SK-N-SH (cell line): ENCODE measurements at regions not wholly inside any gene's neighbourhood (a gene's known extent, or its start where the extent isn't known, plus 50 kb on each side); places are given as distances from the start of the nearest gene placed in this dataset.

Source experiments
- CTCF ChIA-PET: fragments of 300-600, 350-600 bp; formaldehyde crosslinking; extraction: SDS; loops from one replicate; lab custom pipeline; 2021; lab: Yijun Ruan, JAX
- POLR2A ChIA-PET: fragments of 350-600 bp; sonication (Branson Sonifier 250); formaldehyde crosslinking; extraction: SDS; loops from one replicate; lab custom pipeline; 2020; ENCODE audit warnings: antibody characterized with exemption, inconsistent platforms; lab: Yijun Ruan, JAX
- DNase-seq: peaks from one replicate; pipeline ENCODE4 v3.0.0; 2012
- H2AFZ ChIP-seq: fragments of 200-600 bp; sonication (generic); 2 replicates; pipeline ENCODE4 v1.8.1; 2016; ENCODE audit warnings: antibody characterized with exemption, mild to moderate bottlenecking, low read depth
- H3F3A ChIP-seq: fragments of 200-600 bp; sonication (generic); replicated peaks from 2 replicates; pipeline ENCODE3; 2016; ENCODE audit warnings: antibody characterized with exemption, mild to moderate bottlenecking; ENCODE audit not compliant: insufficient read depth
- H3K27ac ChIP-seq, 2 experiments: fragments of 200-500 bp in 1 of 2; fragments of 200-600 bp in 1 of 2; sonication (Bioruptor generic) in 1 of 2; sonication (generic), shearing (Covaris generic) in 1 of 2; 2 replicates each; pipeline versions ENCODE4 v1.5.1 to v1.6.1; 2014 to 2016; ENCODE audit warnings: low read depth in 2 of 2, inconsistent platforms in 1 of 2, low read length in 1 of 2, mild to moderate bottlenecking in 1 of 2, mixed read lengths in 1 of 2
- H3K27me3 ChIP-seq: fragments of 200-600 bp; sonication (generic), shearing (Covaris generic); 2 replicates; pipeline ENCODE4 v1.6.1; 2016; ENCODE audit warnings: mixed run types; ENCODE audit not compliant: insufficient read depth
- H3K36me3 ChIP-seq, 2 experiments: fragments of 200-500 bp in 1 of 2; fragments of 200-600 bp in 1 of 2; sonication (Bioruptor generic) in 1 of 2; sonication (generic) in 1 of 2; replicated peaks in 1 of 2; 2 replicates each; pipeline versions ENCODE3 to v1.5.1; 2014 to 2016; ENCODE audit warnings: low read length in 1 of 2, mild to moderate bottlenecking in 1 of 2; ENCODE audit not compliant: insufficient read depth in 2 of 2, control insufficient read depth in 1 of 2
- H3K4me1 ChIP-seq, 2 experiments: fragments of 200-500 bp in 1 of 2; fragments of 200-600 bp in 1 of 2; sonication (Bioruptor generic) in 1 of 2; sonication (generic), shearing (Covaris generic) in 1 of 2; 2 replicates each; pipeline versions ENCODE4 v1.5.1 to v1.6.1; 2014 to 2016; ENCODE audit warnings: low read depth in 1 of 2, low read length in 1 of 2, mixed run types in 1 of 2; ENCODE audit not compliant: insufficient read depth in 2 of 2, control insufficient read depth in 1 of 2
- H3K4me2 ChIP-seq: fragments of 200-600 bp; sonication (generic), shearing (Covaris generic); 2 replicates; pipeline ENCODE4 v1.6.1; 2017; ENCODE audit warnings: mixed run types
- H3K4me3 ChIP-seq, 2 experiments: fragments of 200-500 bp in 1 of 2; fragments of 200-600 bp in 1 of 2; sonication (Bioruptor generic) in 1 of 2; sonication (generic), shearing (Covaris generic) in 1 of 2; 2 replicates each; pipeline versions ENCODE4 v1.5.1 to v1.8.1; 2014 to 2016; ENCODE audit warnings: low read depth in 2 of 2, inconsistent platforms in 1 of 2, low read length in 1 of 2, mild to moderate bottlenecking in 1 of 2, mixed read lengths in 1 of 2, moderate library complexity in 1 of 2
- H3K79me2 ChIP-seq: fragments of 200-600 bp; sonication (generic); 2 replicates; pipeline ENCODE4 v1.8.1; 2017; ENCODE audit warnings: mild to moderate bottlenecking; ENCODE audit not compliant: insufficient read depth
- H3K9ac ChIP-seq: fragments of 200-600 bp; sonication (generic); 2 replicates; pipeline ENCODE4 v1.6.1; 2017; ENCODE audit warnings: mixed run types
- H3K9me2 ChIP-seq: fragments of 200-600 bp; sonication (generic); 2 replicates; pipeline ENCODE4 v1.6.1; 2017; ENCODE audit warnings: mixed run types
- H3K9me3 ChIP-seq: fragments of 200-600 bp; sonication (generic); 2 replicates; pipeline ENCODE4 v1.6.1; 2017; ENCODE audit warnings: mixed run types, mild to moderate bottlenecking, moderate library complexity
- H4K20me1 ChIP-seq: fragments of 200-600 bp; sonication (generic); 2 replicates; pipeline ENCODE4 v1.6.1; 2017; ENCODE audit warnings: mild to moderate bottlenecking, mixed run types; ENCODE audit not compliant: insufficient read depth
- CHD2 ChIP-seq: fragments of 150-350 bp; IDR thresholded peaks from 2 replicates; pipeline ENCODE4 v1.6.1; 2018; ENCODE audit warnings: low read length; ENCODE audit not compliant: partially characterized antibody
- CTCF ChIP-seq: fragments of 200-600 bp; sonication (generic); IDR thresholded peaks from 2 replicates; pipeline ENCODE4 v1.6.1; 2017; ENCODE audit warnings: antibody characterized with exemption, mild to moderate bottlenecking, moderate library complexity
- EP300 ChIP-seq, 2 experiments: IDR thresholded peaks; 2 replicates each; pipeline versions ENCODE4 v1.4.0 to v1.6.1; 2012; ENCODE audit warnings: borderline replicate concordance in 1 of 2, low read depth in 1 of 2, low read length in 1 of 2
- FOSL2 ChIP-seq: IDR thresholded peaks from 2 replicates; pipeline ENCODE4 v1.4.0; 2012; ENCODE audit warnings: low read depth, mild to moderate bottlenecking, moderate library complexity, borderline replicate concordance
- FOXJ3 ChIP-seq: sonication (generic); formaldehyde crosslinking; IDR thresholded peaks from 2 replicates; pipeline ENCODE4 v1.5.1; 2020; ENCODE audit warnings: mild to moderate bottlenecking, missing genetic modification reagents
- FOXM1 ChIP-seq: IDR thresholded peaks from 2 replicates; pipeline ENCODE4 v1.4.0; 2012; ENCODE audit warnings: low read depth, mild to moderate bottlenecking
- POLR2AphosphoS5 ChIP-seq: IDR thresholded peaks from 2 replicates; pipeline ENCODE4 v1.6.1; 2012; ENCODE audit warnings: low read depth, low read length
- RAD21 ChIP-seq: IDR thresholded peaks from 2 replicates; pipeline ENCODE4 v1.6.1; 2012; ENCODE audit warnings: mild to moderate bottlenecking, low read length
- RXRA ChIP-seq: IDR thresholded peaks from 2 replicates; pipeline ENCODE4 v1.4.0; 2012; ENCODE audit warnings: low read depth, mild to moderate bottlenecking, borderline replicate concordance
- SMC3 ChIP-seq: IDR thresholded peaks from 2 replicates; pipeline ENCODE4 v1.6.1; 2012; ENCODE audit warnings: low read depth, low read length, improper control_type of control experiment
- TEAD4 ChIP-seq: IDR thresholded peaks from 2 replicates; pipeline ENCODE4 v1.4.0; 2012; ENCODE audit warnings: mild to moderate bottlenecking, borderline replicate concordance; ENCODE audit not compliant: insufficient read depth
- USF2 ChIP-seq: fragments of 150-350 bp; IDR thresholded peaks from 2 replicates; pipeline ENCODE4 v1.6.1; 2017; ENCODE audit warnings: antibody characterized with exemption, low read length, low read depth, borderline replicate concordance
- WGBS: methylation state at CpG from one replicate; pipeline ENCODE4 v1.1.6; 2017; ENCODE audit warnings: low lambda C conversion rate; 5-methylcytosine and 5-hydroxymethylcytosine counted together
- TF ChIP-seq, protein P1 (sequence below): IDR thresholded peaks from 2 replicates; pipeline ENCODE4; 2012

- ChIA-PET CTCF (no interaction called here), POLR2A (no interaction called here)
- Histone ChIP-seq H3K4me2 (no peak overlapping the region), H2AFZ (no peak overlapping the region), H3K9me3 (no peaks in the 10 kb centered on the region), H3K27ac (no peak overlapping the region), H3K79me2 (no peaks in the 10 kb centered on the region), H3K9me2 (0 out of 2 replicates have a peak, but pooled peaks cover 3% of the 10 kb centered on the region), H3K9ac (no peak overlapping the region), H3K4me1 (no peaks in the 10 kb centered on the region), H3K36me3 (no peaks in the 10 kb centered on the region), H3F3A (no peaks in the 10 kb centered on the region), H3K4me3 (no peak overlapping the region), H3K27me3 (no peaks in the 10 kb centered on the region), H4K20me1 (no peaks in the 10 kb centered on the region)
- 27% methylated on average over 17 of the region's 19 CpGs for WGBS
- TF ChIP-seq RAD21 (no peak), TEAD4 (no peak), USF2 (no peak), FOSL2 (no peak), SMC3 (no peak), FOXM1 (no peak), CTCF (no peak), EP300 (IDR thresholded peaks at IDR 0.05; ENCODE audit: borderline replicate concordance in 1 of 2, low read depth in 1 of 2, low read length in 1 of 2) (no peak), RXRA (no peak)
- TF ChIP-seq, protein P1, sequence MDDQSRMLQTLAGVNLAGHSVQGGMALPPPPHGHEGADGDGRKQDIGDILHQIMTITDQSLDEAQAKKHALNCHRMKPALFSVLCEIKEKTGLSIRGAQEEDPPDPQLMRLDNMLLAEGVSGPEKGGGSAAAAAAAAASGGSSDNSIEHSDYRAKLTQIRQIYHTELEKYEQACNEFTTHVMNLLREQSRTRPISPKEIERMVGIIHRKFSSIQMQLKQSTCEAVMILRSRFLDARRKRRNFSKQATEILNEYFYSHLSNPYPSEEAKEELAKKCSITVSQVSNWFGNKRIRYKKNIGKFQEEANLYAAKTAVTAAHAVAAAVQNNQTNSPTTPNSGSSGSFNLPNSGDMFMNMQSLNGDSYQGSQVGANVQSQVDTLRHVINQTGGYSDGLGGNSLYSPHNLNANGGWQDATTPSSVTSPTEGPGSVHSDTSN, result no peak
- DNase-seq, result no peak
Observed at GRCh38 chr22:47872761-47873535, 1110.5 kb downstream of the TBC1D22A start.

- WGBS, result 30% methylated on average over 3 of the region's 3 CpGs
- POLR2A ChIA-PET, result no interaction called here
Observed at GRCh38 chr22:47865626-47866025, 1103.2 kb downstream of the TBC1D22A start.

More at GRCh38 chr22:47865626-47866025, 1103.2 kb downstream of the TBC1D22A start:
- H3K9me3 ChIP-seq, result no peaks in the 10 kb centered on the region
- H3K9me2 ChIP-seq, result no peaks in the 10 kb centered on the region
- no peaks in the 10 kb centered on the region for H3K36me3 ChIP-seq
- H3K27ac ChIP-seq, result no peak overlapping the region
- no peak overlapping the region for H3K9ac ChIP-seq
- H3K27me3 ChIP-seq, result no peaks in the 10 kb centered on the region
- no peaks in the 10 kb centered on the region for H3F3A ChIP-seq
- no peak for DNase-seq
- no peaks in the 10 kb centered on the region for H4K20me1 ChIP-seq
- no peak for TF ChIP-seq FOXJ3
- no peak for TF ChIP-seq CHD2
- no peak for TF ChIP-seq POLR2AphosphoS5
- TF ChIP-seq, all 33 proteins: peak for 0
- H3K4me2 ChIP-seq, result no peak overlapping the region
- H3K4me3 ChIP-seq, result no peak overlapping the region
- no peaks in the 10 kb centered on the region for H3K79me2 ChIP-seq
- H2AFZ ChIP-seq, result no peak overlapping the region
- H3K4me1 ChIP-seq, result no peaks in the 10 kb centered on the region
- CTCF ChIA-PET, result no interaction called here
